ENCODE measurements at regions not wholly inside any gene's neighbourhood (a gene's known extent, or its start where the extent isn't known, plus 50 kb on each side); places are given as distances from the start of the nearest gene placed in this dataset.

DNA sequence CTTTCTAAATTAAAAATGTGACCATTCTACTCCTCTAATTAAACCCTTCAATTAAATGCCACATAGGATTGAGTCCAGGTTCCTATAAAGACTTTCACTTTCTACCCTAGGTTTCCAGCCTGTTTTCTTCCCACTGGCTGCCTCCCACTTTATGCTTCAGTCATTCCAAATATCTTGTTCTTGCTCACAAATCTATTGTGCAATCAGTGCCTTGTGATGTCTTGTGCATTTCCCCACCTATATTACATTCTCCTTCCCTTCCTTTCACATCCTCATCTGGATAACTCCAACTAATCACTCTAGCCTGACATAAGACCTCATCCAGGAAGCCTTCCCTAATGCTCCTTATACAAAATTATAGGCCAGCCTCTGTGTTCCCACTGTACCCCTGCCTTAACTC, 281.7 kb upstream of the LRATD1 start:
- no peak for DNase-seq (ENCODE audit: low spot score)

DNA sequence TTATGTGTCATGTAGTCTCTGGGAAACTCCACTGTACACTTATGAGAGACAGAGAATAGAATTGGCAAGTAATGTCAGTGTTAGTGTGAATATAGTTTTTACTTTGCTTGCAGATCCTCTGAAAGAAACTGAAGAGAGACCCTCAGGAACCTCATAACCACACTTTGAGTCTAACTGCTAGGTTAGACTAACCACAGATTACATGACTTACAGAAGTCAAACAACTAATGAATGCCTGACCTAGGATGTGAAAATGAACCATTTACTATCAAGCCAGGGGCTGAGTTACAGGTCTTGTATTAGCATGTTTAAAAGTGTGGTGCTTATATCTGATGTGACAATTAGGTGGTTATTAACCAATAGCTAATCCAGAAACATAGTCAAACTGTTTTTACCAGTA, 280.4 kb upstream of the LRATD1 start:
- DNase-seq (ENCODE audit: low spot score) = no peak

DNA sequence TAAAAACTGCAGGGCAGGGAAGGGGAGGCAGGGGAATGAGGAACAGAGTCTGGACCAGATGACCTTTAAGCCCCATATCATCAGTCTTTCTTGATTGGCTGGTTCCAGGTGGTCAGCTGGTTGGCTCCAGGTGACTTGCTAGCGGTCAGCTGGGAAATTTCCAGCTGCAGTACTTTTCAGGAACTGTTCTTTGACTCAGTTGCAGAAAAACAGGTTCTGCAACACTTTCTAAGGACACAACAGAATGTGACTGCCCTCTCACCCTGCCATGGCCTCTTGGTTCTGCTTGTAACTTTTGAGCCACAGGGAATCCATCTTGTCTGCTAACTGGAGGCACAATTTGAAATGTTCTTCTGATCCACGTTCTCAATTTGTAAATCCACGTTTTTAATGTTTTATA, 278.3 kb upstream of the LRATD1 start:
- DNase-seq (ENCODE audit: low spot score) = no peak

DNA sequence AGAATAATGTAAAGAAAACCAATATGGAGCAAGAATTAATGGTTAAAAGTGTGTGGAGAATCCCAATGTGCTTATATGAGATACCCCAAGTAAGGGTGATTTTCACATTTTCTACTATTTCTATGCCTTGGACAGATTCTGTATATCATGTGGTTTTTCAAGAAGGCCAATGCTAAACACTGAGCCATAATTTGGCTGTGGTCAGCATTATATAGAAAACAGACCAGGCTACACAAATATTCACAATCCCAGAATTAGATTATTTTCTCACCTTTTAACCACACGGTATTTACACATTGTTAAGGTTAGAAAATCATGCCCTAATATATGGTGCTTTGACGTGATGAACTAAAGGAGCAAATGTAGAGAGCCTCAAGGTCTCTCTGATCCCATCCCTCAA, 277.4 kb upstream of the LRATD1 start:
- no peak for DNase-seq (ENCODE audit: low spot score)

DNA sequence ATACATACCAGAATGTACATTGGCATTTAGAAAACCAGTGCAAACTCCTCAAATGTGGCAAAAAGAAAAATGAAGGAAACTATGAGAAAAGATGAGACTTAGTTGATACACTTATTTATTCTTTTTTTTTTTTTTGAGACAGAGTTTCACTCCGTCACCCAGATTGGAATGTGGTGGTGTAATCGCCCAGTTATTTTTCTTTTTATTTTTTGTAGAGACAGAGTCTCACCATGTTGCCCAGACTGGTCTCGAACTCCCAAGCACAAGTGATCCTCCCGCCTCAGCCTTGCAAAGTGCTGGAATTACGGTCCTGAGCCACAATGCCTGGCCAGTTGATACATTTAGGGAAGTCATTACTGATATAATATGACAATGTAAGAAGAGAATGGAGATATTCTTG, 274.2 kb upstream of the LRATD1 start:
- DNase-seq (ENCODE audit: low spot score) = no peak

DNA sequence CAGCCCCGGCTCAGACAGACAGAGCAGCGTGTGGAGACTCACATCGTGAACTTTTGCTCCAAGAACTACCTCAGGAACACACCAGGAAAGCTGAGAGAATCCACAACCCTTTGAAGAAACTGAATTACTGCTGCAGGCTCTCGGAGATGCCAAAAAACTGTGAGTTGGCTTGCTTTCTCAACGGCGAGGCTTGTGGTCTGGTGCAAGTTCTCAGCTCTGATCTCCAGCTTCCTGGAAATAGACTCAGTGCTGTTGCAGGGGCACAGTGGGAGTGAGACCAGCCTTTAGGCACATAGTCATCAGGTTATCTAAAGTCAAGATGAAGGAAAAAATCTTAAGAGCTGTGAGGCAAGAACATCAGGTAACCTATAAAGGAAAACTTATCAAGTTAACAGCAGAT, 273.7 kb upstream of the LRATD1 start:
- DNase-seq (ENCODE audit: low spot score) = no peak

DNA sequence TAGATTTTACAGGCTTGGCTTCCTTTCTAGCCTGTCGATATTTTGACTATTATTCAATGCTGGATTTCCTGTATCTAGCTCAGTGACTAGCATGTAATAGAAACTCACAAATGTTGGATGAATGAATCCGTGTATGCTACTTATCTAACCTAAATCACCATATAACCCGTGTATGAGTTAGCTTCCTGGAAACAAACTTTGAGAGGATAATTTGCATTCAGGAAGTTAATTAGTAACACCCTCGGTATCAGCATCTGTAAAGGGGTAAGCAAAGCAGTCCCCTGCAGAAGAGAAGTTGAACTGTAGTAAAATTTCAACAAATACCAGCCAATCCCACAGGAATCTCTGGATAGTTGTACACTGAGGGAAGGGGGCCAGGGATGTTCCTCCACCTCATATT, 269.4 kb upstream of the LRATD1 start:
- DNase-seq (ENCODE audit: low spot score) = no peak

DNA sequence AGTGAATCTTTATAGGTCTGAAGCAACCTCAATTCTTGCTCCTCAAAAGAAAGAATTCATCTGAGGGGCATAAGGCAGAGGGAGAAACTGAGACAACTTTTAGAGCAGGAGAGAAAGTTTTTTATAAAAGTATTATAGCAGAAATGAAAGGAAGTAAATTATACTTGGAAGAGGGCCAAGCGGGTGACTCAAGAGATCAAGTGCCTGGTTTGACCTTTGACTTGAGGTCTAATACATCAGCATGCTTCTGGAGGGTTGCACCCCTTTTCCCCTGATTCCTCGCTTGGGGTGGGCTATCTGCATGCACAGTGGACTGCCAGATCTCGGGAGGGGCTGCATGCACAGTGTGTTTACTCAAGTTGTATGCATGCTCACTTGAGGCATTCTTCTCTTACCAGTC, 268.5 kb upstream of the LRATD1 start:
- DNase-seq (ENCODE audit: low spot score) = no peak

DNA sequence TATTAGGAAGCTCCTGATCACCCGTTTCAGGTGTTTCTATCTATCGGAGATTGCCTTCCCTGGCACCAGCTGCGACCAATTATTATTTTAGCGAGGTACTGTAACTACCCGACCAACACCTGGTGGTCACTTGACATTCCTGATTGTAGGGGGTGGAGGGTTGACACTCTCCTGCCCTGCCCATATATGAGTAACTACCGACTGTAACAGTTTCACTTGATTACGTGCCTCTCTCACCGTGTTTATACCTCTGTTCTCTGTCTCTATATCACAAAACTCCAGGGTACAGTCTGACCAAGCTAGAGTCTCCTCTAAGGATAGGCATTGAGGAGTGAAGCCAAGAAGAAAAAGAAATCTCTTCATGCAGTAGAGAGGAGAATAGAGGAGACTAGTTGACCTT, 268.0 kb upstream of the LRATD1 start:
- DNase-seq (ENCODE audit: low spot score) = no peak

DNA sequence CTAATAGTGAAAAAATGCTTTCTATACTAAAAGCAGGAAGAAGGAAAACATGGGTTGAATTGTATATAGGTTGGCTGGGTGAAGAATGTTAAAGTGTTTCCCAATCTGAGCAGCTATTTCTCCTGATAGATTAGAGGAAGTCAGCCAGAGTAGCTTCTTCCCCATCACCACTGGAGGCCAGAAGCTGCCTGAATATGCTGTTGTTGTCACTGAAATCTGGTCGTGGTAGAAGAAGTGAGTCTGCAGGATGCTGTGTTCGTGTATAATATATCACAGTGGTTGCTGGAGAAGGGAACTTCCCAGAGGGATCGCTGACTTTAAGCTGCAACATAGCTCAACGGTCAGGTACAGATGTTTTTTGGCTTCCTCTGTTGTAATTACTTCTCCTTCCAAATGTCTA, 247.5 kb upstream of the LRATD1 start:
- DNase-seq (ENCODE audit: low spot score) = no peak

DNA sequence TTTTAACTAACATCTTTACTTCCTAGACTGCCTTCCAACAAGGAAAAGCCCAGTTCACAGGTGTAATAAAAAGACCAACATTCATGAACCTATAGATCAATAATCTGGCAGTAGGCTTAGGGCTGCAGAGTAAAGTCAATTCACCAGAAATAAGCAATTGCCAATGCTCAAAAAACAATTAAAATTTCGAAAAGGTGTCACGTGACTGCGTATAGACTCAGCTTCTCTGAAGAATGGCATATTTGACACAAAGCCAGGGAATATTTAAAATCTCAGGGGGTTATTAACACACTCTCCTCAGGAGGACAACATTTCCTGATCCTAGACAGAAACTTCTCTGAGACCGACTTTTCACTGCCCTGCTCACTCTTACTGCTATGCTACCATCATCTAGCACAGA, 245.2 kb upstream of the LRATD1 start:
- no peak for DNase-seq (ENCODE audit: low spot score)

DNA sequence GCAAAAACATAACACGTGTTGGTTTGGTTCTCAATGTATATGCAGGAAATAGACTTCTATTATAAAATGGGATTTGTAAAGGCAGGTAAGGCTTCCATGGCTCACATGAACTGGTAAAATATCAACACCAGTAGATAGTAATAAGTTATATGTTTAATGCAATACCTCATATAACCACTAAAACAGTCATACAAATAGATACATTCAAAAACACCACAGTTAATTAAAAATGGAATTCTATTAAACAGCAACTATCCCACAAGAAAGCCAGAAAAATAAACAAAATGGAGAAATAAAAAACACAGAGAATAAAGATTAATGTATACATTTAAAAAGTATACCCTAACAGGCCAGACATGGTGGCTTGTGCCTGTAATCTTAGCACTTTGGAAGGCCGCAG, 243.8 kb upstream of the LRATD1 start:
- DNase-seq (ENCODE audit: low spot score) = no peak

DNA sequence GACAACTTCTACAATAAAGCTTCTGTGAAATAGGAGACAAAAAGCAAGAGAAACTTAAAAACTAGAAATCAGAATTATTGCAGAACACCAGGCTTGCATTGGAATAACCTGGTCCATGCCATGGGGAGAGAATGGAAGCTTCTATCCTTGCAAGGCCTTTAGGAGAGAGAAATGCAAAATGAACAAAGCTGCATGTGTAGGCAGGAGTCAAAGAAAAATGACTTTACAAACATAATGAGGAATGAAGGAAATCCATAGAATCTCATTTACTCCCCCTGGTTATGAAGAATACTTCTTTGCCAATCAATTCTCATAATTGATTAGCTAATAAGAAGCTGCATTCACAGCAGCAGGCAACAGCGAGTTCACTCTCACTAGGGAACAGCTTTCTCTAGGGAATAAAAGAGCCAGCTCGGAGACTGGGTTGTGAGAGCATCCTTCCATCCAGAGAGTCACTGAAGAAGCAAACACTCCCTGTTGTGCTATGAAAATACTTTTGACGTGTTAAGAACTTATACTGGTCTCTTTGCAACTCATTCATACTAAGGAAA, 235.9 kb upstream of the LRATD1 start:
- DNase-seq (ENCODE audit: low spot score) = no peak

DNA sequence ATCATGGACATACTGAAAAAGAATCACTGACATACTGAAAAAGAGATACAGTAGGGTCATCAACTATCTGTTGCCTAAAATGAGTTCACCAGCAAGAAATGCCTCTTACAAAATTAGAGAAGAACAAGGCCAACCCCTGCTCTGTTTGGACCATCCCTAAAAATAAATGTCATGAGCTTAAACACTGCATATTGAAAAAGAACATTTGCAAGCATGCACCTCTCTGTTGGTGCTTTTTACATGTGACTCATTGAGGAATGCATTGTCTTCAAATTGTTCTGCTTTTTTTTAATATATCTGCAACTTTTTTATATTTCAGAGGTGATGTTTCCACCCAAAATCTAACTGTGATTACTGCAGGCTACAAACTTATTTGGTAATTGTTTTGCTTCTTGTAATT, 233.9 kb upstream of the LRATD1 start:
- no peak for DNase-seq (ENCODE audit: low spot score)

DNA sequence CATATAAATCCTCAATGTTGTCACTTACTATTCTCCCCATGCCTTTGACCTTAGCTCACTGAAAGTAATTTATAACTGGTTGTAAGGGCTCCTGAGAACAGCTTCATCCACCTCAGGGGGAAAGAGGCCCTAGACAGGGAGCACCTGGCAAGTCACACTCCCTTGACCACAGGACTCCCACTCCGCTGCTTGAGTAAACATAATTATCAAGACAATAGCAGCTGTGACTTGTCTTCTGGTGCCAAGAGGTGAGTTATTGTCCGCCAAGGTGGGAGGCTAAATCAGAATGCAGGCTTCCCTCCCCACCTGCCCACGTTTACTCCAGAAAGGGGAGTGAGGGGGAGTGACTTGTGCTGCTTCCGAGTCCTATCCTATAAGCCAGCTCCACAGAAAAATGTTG, 230.6 kb upstream of the LRATD1 start:
- DNase-seq (ENCODE audit: low spot score) = no peak

DNA sequence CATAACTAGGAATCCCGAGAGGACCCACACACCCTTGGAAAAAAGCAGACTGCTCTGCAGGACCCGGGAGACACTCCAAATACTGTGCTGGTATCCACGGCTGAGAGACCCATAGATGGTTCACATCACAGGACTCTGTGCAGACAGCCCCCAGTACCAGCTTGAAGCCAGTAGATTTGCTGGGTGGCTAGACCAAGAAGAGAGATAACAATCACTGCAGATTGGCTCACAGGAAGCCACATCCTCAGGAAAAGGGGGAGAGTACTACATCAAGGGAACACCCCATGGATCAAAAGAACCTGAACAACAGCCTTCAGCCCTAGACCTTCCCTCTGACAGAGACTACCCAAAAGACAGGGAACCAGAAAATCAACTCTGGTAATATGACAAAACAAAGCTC, 223.8 kb upstream of the LRATD1 start:
- no peak for DNase-seq (ENCODE audit: low spot score)

DNA sequence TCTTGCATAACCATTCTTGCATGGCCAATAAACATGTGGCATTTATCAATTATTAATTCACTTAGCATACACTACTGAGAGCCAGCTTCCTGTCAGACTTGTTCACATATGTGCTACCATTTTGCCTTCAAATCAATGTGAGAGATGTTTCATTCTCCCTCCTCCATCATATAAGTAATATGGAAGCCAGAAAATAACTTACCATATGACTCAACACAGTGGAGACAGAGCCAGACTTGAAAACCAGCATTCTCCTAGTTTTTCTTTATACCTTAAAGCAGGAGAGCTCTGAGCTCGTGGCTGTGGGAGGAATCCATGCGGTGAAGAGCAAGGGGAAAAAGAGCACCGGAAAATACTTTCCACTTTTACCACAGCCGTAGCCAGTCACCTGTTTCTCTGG, 215.0 kb upstream of the LRATD1 start:
- DNase-seq (ENCODE audit: low spot score) = no peak

DNA sequence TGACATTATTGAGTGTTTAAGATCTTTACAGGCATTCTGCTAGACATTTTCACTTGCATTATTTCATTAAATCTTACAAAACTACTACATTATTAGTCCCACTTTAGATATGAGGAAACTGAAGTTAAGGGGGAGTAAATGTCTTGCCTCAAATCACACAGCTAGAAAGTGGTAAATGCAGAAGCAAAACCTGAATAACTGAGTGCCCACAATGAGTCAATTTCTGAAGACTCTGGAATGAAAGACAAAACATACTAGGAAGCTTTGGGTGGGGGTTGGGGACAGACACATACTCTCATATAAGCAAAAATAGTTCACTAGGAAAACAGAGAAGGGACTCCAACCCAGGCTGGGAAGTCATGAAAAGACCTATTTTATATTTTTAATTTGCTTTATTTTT, 214.4 kb upstream of the LRATD1 start:
- DNase-seq (ENCODE audit: low spot score) = no peak

DNA sequence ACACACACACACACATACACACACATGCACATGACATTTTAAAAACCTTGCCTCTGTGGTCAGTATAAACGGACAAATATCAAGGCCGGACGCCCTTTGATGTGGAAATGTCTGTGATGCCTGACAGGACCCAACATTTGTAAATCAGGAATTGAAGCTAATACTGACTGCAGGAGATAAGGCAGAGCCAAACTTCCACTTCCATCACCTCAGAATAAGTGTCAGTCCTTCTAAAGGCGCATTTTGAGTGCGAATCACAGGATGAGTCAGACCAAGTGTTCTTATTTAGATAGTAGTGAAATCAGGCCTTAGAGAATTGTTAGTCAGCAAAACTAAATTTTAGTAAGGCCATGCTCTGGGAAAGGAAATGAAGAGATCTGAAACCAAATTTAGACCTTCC, 211.7 kb upstream of the LRATD1 start:
- DNase-seq (ENCODE audit: low spot score) = no peak

DNA sequence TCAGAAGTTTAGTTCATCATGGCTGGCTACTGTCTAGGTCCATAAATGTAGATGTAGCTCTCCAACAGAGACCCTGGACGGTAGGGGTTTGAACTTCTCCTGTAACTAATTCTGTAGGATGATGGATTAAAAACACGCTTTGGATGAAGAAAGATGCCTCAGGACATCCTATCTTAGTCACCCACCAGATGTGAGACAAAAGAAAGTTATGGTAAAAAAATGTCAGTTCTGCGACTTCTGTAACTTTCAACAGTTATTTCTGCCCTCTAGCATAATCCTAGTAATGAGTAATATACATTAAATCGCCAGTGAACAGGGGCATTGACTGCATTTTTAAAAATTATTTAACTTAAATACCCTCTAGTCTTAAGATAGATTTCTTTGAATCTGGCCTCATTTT, 210.1 kb upstream of the LRATD1 start:
- DNase-seq (ENCODE audit: low spot score) = no peak

DNA sequence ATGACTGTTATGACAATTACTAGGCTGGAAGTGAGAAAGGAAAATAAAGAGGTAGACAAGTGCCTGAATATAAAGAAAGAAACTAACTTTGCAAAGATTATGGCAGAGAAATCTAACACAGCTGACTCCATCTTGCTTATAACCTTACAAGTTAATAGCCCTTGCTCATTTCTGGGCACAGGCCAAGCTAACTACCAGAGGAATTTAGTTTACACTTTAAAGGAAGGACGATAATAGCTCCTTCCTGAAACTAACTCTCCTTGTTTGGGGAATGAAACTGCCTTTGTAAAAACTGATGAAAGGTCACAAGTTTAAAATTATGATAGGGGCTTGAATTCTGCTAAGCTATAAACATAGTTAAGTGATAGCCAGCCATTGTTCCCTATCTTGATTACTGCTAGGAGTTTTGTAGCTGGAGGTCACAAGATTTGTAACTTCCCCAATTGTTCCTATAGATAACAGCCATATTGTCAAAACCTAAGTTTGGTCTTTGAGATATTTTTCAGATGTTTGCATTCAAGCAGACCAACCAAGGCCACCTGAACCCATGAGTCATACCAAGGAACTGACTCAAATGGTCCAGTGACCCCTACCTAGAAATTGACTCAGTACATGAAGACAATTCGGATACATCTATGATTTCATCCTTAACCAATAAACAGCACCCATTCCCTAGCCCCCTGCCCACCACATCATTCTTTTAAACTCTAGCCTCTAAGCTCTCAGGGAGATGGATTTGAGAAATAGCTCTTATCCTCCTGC, 209.2 kb upstream of the LRATD1 start:
- no peak for DNase-seq (ENCODE audit: low spot score)

DNA sequence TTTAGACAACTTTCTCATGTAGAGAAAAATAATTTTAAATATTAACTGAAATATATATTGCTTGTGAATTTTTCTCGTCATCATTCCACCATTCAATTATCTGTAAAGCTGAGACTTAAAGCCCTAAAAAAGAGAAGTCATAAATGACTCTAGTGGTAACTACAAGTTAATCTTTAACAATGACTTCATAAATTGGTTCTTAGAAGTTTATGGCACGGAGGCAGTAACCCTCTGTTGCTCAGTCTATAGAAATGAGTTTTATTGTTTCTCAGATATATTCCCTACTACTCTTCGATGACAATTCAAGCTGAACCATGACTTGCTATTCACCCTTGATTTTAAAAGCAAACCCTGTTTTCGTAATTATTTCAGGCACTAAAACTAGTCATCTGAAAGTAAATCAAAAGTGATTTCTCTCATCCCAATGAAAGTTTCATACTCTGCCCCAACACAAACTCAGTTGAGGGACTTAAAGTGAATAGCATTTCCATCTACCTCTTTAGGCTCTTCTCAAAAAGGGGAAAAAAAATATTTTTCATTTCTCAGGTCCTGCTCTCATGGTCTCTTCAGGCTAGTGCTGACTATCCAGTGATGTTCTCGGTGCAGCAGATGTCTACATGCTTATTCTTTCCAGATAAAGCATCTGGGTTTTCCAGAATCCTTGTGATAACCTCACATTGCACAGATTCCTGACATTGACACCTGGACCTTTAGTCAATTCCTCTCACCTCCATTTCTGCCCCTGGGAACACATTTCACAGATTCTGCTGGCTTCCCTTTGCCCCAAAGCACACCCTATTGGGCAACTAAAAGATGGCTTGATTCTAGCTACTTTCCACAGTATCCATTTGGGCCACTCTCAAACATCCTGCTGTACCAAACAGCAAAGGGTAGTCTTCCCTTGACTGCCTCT, 207.8 kb upstream of the LRATD1 start:
- no peak for DNase-seq (ENCODE audit: low spot score)

DNA sequence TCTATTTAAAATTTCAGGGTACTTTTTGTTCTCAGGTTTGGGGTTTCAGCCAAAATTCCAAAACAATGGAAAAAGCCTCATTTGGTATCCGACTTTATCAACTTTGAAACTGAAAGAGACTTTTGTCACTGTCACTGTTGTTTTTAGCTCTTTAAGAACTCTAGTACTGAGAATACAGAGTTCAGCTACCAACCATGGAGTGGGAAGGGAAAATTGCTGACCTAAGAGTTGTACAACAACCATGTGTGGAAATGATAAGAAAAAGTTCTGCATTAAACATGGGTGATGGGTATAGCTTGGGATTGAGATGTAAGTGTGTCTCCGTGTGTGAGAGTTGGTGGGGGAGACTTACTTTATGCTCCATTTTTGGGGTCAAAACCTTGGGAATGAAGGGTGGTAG, 206.6 kb upstream of the LRATD1 start:
- no peak for DNase-seq (ENCODE audit: low spot score)
